A673 (cell line): ENCODE measurements at regions not wholly inside any gene's neighbourhood (a gene's known extent, or its start where the extent isn't known, plus 50 kb on each side); places are given as distances from the start of the nearest gene placed in this dataset.

Experiments used
- BruUV-seq: library from RNA; stranded (reverse); fragments of 400-500 nt; replicated peaks from 2 replicates; lab custom pipeline; 2021; lab: Mats Ljungman, UMichigan
- CTCF ChIA-PET: fragments of 300-600 bp; sonication (Branson Sonifier 250); formaldehyde crosslinking; loops from one replicate; lab custom pipeline; 2022; ENCODE audit warnings: antibody characterized with exemption; lab: Charles Lee
- POLR2A ChIA-PET: fragments of 300-600 bp; sonication (Branson Sonifier 250); formaldehyde crosslinking; loops from one replicate; lab custom pipeline; 2022; ENCODE audit warnings: antibody characterized with exemption; ENCODE audit not compliant: low non-redundant PET; lab: Charles Lee
- DNase-seq: peaks from one replicate; pipeline ENCODE4 v3.0.0-alpha.2; 2015; ENCODE audit warnings: low spot score
- H3K27ac ChIP-seq: fragments of 200-600 bp; sonication (generic); 2 replicates; pipeline ENCODE4 v1.5.1; 2016; ENCODE audit warnings: mixed run types, low read depth, mild to moderate bottlenecking, mixed read lengths, antibody characterized with exemption, low read length; ENCODE audit not compliant: poor library complexity, severe bottlenecking
- H3K27me3 ChIP-seq: fragments of 200-600 bp; sonication (generic); replicated peaks from 2 replicates; pipeline ENCODE4 v1.6.1; 2017; ENCODE audit warnings: mixed run types, low read depth, mild to moderate bottlenecking, mixed read lengths, antibody characterized with exemption, low read length; ENCODE audit not compliant: insufficient read depth, poor library complexity
- H3K36me3 ChIP-seq: fragments of 200-600 bp; sonication (generic); 2 replicates; pipeline ENCODE4 v1.6.1; 2016; ENCODE audit warnings: mixed run types, mild to moderate bottlenecking, mixed read lengths, antibody characterized with exemption, low read length; ENCODE audit not compliant: insufficient read depth, poor library complexity, severe bottlenecking
- H3K4me1 ChIP-seq: fragments of 200-600 bp; sonication (generic); 2 replicates; pipeline ENCODE4 v1.6.1; 2017; ENCODE audit warnings: mixed run types, mild to moderate bottlenecking, mixed read lengths, antibody characterized with exemption, low read length; ENCODE audit not compliant: insufficient read depth, poor library complexity, severe bottlenecking
- H3K4me3 ChIP-seq: fragments of 200-600 bp; sonication (generic); 2 replicates; pipeline ENCODE4 v1.5.1; 2016; ENCODE audit warnings: low read depth, mixed run types, mild to moderate bottlenecking, mixed read lengths, low read length; ENCODE audit not compliant: poor library complexity, severe bottlenecking
- H3K9me3 ChIP-seq: fragments of 200-600 bp; sonication (generic); 2 replicates; pipeline ENCODE4 v1.6.1; 2016; ENCODE audit warnings: mixed run types, low read depth, mild to moderate bottlenecking, mixed read lengths, antibody characterized with exemption, low read length; ENCODE audit not compliant: poor library complexity, severe bottlenecking
- EZH2 ChIP-seq: fragments of 200-600 bp; sonication (generic); IDR thresholded peaks from 2 replicates; pipeline ENCODE4 v1.6.1; 2017; ENCODE audit warnings: borderline replicate concordance, low read depth, mild to moderate bottlenecking, mixed read lengths, antibody characterized with exemption, low read length; ENCODE audit not compliant: poor library complexity, severe bottlenecking
- intact Hi-C: fragments of 100-400 bp; cut with micrococcal nuclease; formaldehyde crosslinking; loops from one replicate; pipeline ENCODE4 v1.10.0; 2022; ENCODE audit not compliant: unreplicated experiment
- TF ChIP-seq, protein P1 (sequence below): fragments of 300-800, 200-600 bp; sonication (generic); conservative IDR thresholded peaks from 2 replicates; pipeline ENCODE4 v1.5.1; 2017; ENCODE audit warnings: low read depth, mild to moderate bottlenecking, antibody characterized with exemption, low read length, moderate library complexity, mixed read lengths

DNA sequence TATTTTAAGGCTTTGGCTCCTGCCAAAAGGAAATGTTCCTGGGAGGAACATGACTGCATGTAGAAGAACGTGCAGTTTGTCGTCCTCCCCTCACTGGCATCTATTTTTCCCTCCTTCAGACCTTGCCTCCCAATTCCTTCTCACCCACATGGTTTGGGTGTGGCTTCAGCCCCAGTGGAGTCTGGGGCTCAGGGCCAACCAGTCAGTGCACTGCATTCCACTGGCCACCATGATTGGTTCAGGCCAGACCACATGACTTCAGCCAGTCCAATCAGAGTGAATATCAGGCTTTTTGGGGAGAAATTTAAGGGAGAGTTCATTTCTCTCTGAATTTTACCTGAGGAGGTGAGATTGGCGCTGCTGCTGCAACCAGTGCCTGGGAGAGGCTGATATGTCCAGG lies 171.6 kb downstream of the ZIC5 start:
- H3K36me3 ChIP-seq = no peaks in the 10 kb centered on the region
- no peak for TF ChIP-seq EZH2
- TF ChIP-seq, protein P1, sequence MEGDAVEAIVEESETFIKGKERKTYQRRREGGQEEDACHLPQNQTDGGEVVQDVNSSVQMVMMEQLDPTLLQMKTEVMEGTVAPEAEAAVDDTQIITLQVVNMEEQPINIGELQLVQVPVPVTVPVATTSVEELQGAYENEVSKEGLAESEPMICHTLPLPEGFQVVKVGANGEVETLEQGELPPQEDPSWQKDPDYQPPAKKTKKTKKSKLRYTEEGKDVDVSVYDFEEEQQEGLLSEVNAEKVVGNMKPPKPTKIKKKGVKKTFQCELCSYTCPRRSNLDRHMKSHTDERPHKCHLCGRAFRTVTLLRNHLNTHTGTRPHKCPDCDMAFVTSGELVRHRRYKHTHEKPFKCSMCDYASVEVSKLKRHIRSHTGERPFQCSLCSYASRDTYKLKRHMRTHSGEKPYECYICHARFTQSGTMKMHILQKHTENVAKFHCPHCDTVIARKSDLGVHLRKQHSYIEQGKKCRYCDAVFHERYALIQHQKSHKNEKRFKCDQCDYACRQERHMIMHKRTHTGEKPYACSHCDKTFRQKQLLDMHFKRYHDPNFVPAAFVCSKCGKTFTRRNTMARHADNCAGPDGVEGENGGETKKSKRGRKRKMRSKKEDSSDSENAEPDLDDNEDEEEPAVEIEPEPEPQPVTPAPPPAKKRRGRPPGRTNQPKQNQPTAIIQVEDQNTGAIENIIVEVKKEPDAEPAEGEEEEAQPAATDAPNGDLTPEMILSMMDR = no peak
- H3K4me1 ChIP-seq = peaks cover 16% of the 10 kb centered on the region
- no TSS peak for BruUV-seq
- H3K4me3 ChIP-seq = no peak overlapping the region
- H3K9me3 ChIP-seq = no peaks in the 10 kb centered on the region
- no peaks in the 10 kb centered on the region for H3K27me3 ChIP-seq
- H3K27ac ChIP-seq = no peak overlapping the region
- no peak for DNase-seq
- intact Hi-C loops = no loop called here
- ChIA-PET POLR2A (no interaction called here), CTCF (no interaction called here)

DNA sequence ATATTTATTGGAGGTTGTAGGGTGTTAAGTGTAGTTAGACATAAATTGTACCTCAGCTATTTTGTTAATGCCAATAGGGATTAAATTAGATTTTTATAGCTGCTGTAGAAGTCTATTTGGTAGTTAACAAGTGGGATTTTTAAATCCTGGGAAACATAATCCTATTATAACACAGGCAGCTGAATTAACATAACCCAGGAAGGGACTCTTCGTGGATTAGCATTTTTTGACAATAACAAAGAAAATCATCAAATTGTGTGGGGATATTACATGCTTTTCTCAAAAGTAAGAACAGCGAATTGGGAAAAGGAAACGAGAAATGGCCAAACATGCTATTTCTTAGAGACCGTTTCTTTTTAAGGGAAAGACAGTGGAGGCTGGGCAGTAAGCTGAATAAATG lies 172.8 kb downstream of the ZIC5 start:
- no TSS peak for BruUV-seq

DNA sequence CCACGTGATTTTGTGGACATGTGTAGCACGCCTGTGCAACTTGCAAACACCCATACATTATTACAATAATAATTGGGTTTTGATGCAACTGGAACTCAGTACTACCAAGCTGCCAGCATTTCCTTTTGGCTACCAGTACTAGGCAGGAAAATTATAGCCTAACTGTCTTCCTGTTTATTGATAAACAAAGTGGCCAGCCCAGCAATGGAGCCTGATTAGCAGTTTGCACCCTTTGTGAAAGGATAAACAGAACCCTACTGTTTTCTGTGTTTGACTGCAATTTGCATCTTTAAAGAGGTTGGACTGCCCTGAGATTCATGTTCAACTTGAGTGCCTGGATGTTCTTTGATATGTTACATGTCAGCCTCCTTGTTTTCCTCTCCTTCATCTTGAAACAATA lies 173.9 kb downstream of the ZIC5 start:
- DNase-seq = no peak
- Histone ChIP-seq H3K4me1 (peaks cover 16% of the 10 kb centered on the region), H3K27me3 (no peaks in the 10 kb centered on the region), H3K27ac (no peak overlapping the region), H3K4me3 (no peak overlapping the region), H3K36me3 (no peaks in the 10 kb centered on the region), H3K9me3 (no peaks in the 10 kb centered on the region)
- TF ChIP-seq EZH2 = no peak
- TF ChIP-seq, protein P1 = no peak
- CTCF ChIA-PET = no interaction called here
- intact Hi-C loops = no loop called here
- BruUV-seq = no TSS peak
- POLR2A ChIA-PET = no interaction called here

More for the DNA sequence above, 172.8 kb downstream of the ZIC5 start:
- ChIA-PET POLR2A (no interaction called here), CTCF (no interaction called here)
- TF ChIP-seq EZH2 = no peak
- TF ChIP-seq, protein P1 = no peak
- DNase-seq = peak; percentile 50
- Histone ChIP-seq H3K4me3 (no peak overlapping the region), H3K36me3 (no peaks in the 10 kb centered on the region), H3K27me3 (no peaks in the 10 kb centered on the region), H3K4me1 (peaks cover 16% of the 10 kb centered on the region), H3K27ac (no peak overlapping the region), H3K9me3 (no peaks in the 10 kb centered on the region)
- intact Hi-C loops = no loop called here
